Testis (tissue), 2 donors: ENCODE measurements at regions not wholly inside any gene's neighbourhood (a gene's known extent, or its start where the extent isn't known, plus 50 kb on each side); places are given as distances from the start of the nearest gene placed in this dataset.

Source experiments
- DNase-seq: peaks from one replicate; pipeline ENCODE4 v3.0.0-alpha.2; 2019
- H3K27ac ChIP-seq, 2 donors: fragments of 200-600 bp; sonication (generic); one replicate each; pipeline ENCODE4 v1.5.1; 2019
- H3K27me3 ChIP-seq: fragments of 200-600 bp; sonication (generic); one replicate; pipeline ENCODE4 v1.5.1; 2019
- H3K36me3 ChIP-seq: fragments of 200-600 bp; sonication (generic); one replicate; pipeline ENCODE4 v1.5.1; 2017; ENCODE audit warnings: low read depth; ENCODE audit errors: missing control alignments
- H3K4me1 ChIP-seq: fragments of 200-600 bp; sonication (generic); one replicate; pipeline ENCODE4 v1.5.1; 2019
- H3K4me3 ChIP-seq, 2 donors: fragments of 200-600 bp; sonication (generic); one replicate each; pipeline ENCODE4 v1.5.1; 2017 to 2019
- H3K9me3 ChIP-seq: fragments of 200-600 bp; sonication (generic); one replicate; pipeline ENCODE4 v1.5.1; 2017
- POLR2A ChIP-seq: fragments of 450-650 bp; IDR thresholded peaks from one replicate; pipeline ENCODE4 v1.6.1; 2017; ENCODE audit warnings: antibody characterized with exemption, mild to moderate bottlenecking, moderate library complexity
- WGBS, 2 donors: methylation state at CpG; one replicate each; pipeline ENCODE4 v1.1.5; 2018; 5-methylcytosine and 5-hydroxymethylcytosine counted together
- intact Hi-C: fragments of 100-400 bp; cut with DNase I; formaldehyde crosslinking; loops from one replicate; pipeline ENCODE4 v1.15.1; 2023; ENCODE audit warnings: low total_unique reads
- TF ChIP-seq, protein P1 (sequence below), 3 experiments: fragments of 450-650 bp in 2 of 3; fragments of 200-600 bp in 1 of 3; sonication (generic) in 1 of 3; IDR thresholded peaks; one replicate each; pipeline ENCODE4 v1.5.1; 2016 to 2019; ENCODE audit warnings: antibody characterized with exemption in 3 of 3, mild to moderate bottlenecking in 2 of 3, moderate library complexity in 1 of 3

DNA sequence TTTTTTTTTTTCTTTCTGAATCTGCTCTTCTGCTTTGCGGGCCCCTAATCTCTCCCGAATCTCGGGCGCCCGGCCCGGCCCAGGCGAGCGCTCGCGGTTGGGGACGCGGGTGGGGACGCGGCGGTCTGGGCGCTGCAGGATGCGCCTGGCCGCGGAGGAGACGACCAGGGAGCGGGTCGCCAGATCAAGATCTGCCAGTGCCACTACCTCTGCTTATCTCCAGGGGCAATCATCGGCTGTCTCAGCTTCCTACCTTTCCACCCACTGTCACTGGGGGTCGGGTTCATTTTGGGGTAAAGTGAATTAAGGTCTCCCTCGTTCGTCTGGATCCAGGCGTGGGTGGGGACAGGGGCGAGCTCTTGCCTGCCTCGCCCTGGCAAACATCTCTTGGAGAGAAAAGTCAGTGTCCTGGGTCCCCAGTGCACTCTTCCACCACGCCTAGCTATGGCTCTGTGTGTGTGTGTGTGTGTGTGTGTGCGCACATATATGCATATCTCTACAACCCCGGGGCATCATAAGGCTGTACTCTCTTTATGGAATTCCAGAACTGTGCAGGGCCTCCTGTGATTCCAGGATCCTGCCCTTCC, 422.3 kb downstream of the VRK1 start:
- no peak for DNase-seq
- Histone ChIP-seq H3K4me1 (peaks cover 9% of the 10 kb centered on the region), H3K36me3 (no peaks in the 10 kb centered on the region), H3K27me3 (no peaks in the 10 kb centered on the region), H3K27ac (no peak overlapping the region), H3K4me3 (peak overlapping the region; percentile 32 to 58), H3K9me3 (no peaks in the 10 kb centered on the region)
- WGBS, 2 donors, result 1 to 6% methylated on average over 12 to 32 of the region's 32 CpGs
- intact Hi-C loops, result no loop called here
- no peak for TF ChIP-seq POLR2A
- TF ChIP-seq, protein P1, sequence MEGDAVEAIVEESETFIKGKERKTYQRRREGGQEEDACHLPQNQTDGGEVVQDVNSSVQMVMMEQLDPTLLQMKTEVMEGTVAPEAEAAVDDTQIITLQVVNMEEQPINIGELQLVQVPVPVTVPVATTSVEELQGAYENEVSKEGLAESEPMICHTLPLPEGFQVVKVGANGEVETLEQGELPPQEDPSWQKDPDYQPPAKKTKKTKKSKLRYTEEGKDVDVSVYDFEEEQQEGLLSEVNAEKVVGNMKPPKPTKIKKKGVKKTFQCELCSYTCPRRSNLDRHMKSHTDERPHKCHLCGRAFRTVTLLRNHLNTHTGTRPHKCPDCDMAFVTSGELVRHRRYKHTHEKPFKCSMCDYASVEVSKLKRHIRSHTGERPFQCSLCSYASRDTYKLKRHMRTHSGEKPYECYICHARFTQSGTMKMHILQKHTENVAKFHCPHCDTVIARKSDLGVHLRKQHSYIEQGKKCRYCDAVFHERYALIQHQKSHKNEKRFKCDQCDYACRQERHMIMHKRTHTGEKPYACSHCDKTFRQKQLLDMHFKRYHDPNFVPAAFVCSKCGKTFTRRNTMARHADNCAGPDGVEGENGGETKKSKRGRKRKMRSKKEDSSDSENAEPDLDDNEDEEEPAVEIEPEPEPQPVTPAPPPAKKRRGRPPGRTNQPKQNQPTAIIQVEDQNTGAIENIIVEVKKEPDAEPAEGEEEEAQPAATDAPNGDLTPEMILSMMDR (IDR thresholded peaks at IDR 0.05), result no peak

DNA sequence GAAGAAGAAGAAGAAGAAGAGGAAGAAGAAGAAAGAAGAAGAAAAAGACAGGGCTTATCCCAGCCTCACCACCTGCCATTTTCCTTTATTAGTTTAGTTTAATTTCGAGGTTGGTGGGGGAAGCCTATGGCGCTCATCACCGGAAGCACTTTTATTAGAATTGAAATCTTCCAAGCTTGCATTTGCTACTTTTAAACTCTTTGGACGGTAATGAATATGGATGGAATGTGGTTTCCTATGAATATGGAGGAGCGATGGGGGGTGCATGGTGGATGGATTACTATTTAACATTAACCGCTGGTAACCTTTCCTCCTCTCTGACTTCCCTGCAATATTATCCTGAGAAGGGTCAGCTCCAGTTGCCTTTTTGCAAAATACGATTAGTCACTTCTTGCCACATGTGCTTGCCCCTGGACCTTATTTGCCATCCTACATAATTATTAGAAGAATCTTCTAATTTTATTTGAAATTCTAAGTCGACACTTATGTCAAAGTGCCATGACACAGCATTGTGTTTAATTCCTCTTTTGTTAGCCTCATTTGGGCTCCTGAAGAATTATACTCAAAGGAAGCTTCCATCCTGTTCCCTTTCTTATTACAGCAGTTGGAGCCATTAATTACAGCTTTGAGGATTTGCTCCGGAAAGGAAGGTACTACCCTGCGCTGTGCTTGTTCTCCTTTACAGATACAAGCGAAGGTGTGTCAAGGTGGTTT, 424.5 kb downstream of the VRK1 start:
- intact Hi-C loops, result no loop called here
- TF ChIP-seq, protein P1 (IDR thresholded peaks at IDR 0.05), result no peak
- TF ChIP-seq POLR2A, result no peak
- no peaks in the 10 kb centered on the region for H3K9me3 ChIP-seq
- no peak overlapping the region for H3K4me3 ChIP-seq
- WGBS, 2 donors, result 79 to 84% methylated on average over 11 of the region's 11 CpGs
- no peaks in the 10 kb centered on the region for H3K27me3 ChIP-seq
- DNase-seq, result no peak
- H3K36me3 ChIP-seq, result no peaks in the 10 kb centered on the region
- H3K4me1 ChIP-seq, result peaks cover 9% of the 10 kb centered on the region
- no peak overlapping the region for H3K27ac ChIP-seq

DNA sequence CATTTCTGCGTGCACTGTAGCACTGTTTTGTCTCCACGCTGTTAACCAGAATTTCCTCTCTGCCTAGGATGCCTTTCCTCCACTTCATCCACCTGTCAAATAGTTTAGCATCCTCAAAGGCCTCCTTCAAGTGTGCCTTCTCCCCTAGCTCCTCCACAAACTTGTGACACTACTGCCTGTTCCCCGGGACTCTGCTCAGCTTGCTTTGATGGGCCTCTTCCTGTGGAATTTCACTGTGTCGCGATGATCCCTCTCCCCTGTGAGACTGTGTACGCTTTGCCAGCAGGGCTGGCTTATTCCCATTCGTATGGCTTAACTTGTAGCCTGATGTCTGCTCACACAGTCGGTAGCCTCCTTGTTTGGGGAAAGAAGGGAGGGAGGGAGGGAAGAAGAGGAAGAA, 426.8 kb downstream of the VRK1 start:
- 38 to 55% methylated on average over 8 of the region's 8 CpGs for WGBS, 2 donors
- H3K27me3 ChIP-seq, result no peaks in the 10 kb centered on the region
- H3K4me1 ChIP-seq, result peaks cover 6% of the 10 kb centered on the region
- H3K4me3 ChIP-seq, result no peak overlapping the region
- intact Hi-C loops, result no loop called here
- no peak for DNase-seq
- no peaks in the 10 kb centered on the region for H3K36me3 ChIP-seq
- H3K9me3 ChIP-seq, result no peaks in the 10 kb centered on the region
- no peak overlapping the region for H3K27ac ChIP-seq
- TF ChIP-seq, protein P1 (IDR thresholded peaks at IDR 0.05), result no peak
- no peak for TF ChIP-seq POLR2A

DNA sequence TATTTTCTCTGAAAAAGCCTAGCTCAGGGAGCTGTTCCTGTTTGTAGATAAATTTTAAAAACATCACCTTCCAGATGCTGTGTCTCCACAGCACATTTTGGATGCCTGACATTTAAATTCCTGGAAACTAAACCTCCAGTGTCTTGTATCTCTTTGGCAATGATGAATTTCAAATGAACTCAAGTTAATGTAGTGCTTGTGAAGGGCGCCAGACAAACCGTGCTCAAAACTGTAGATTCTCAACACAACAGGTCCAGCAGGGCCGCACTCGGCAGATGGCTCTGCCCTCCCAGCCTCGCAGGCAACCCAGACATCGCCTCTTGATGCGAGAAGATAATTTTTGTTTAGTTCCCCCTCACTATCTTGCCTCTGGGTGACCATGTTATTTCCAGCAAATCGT, 432.9 kb downstream of the VRK1 start:
- H3K9me3 ChIP-seq, result no peaks in the 10 kb centered on the region
- DNase-seq, result no peak
- intact Hi-C loops, result no loop called here
- no peaks in the 10 kb centered on the region for H3K27me3 ChIP-seq
- H3K4me3 ChIP-seq, result no peak overlapping the region
- TF ChIP-seq POLR2A, result no peak
- TF ChIP-seq, protein P1 (IDR thresholded peaks at IDR 0.05), result no peak
- no peaks in the 10 kb centered on the region for H3K36me3 ChIP-seq
- no peaks in the 10 kb centered on the region for H3K4me1 ChIP-seq
- H3K27ac ChIP-seq, result no peak overlapping the region
- 81 to 89% methylated on average over 8 of the region's 8 CpGs for WGBS, 2 donors
